PC-9 (cell line): ENCODE measurements at regions not wholly inside any gene's neighbourhood (a gene's known extent, or its start where the extent isn't known, plus 50 kb on each side); places are given as distances from the start of the nearest gene placed in this dataset.

Experiments used
- BruUV-seq: library from RNA; stranded (reverse); fragments of 400-500 nt; replicated peaks from 2 replicates; lab custom pipeline; 2021; lab: Mats Ljungman, UMichigan
- CTCF ChIA-PET: fragments of 300-600 bp; sonication (Branson Sonifier 250); formaldehyde crosslinking; loops from one replicate; lab custom pipeline; 2022; ENCODE audit warnings: antibody characterized with exemption; lab: Charles Lee
- POLR2A ChIA-PET: fragments of 300-600 bp; sonication (Branson Sonifier 250); formaldehyde crosslinking; loops from one replicate; lab custom pipeline; 2022; ENCODE audit warnings: antibody characterized with exemption; ENCODE audit not compliant: unreplicated experiment; lab: Charles Lee
- DNase-seq, 2 experiments: peaks; one replicate each; pipeline versions ENCODE4 v3.0.0 to v3.0.0-alpha.2; 2015 to 2022; ENCODE audit warnings: mixed read lengths in 1 of 2
- H2AFZ ChIP-seq: fragments of 200-600 bp; sonication (generic); 2 replicates; pipeline ENCODE4 v1.8.1; 2017; ENCODE audit warnings: antibody characterized with exemption
- H3F3A ChIP-seq: fragments of 200-600 bp; sonication (generic); 2 replicates; pipeline ENCODE4 v1.8.1; 2017; ENCODE audit warnings: antibody characterized with exemption, mild to moderate bottlenecking, low read depth; ENCODE audit not compliant: insufficient read depth
- H3K27ac ChIP-seq: fragments of 200-600 bp; sonication (generic); 2 replicates; pipeline ENCODE4 v1.6.1; 2016; ENCODE audit warnings: mixed run types
- H3K27me3 ChIP-seq: fragments of 200-600 bp; sonication (generic); 2 replicates; pipeline ENCODE4 v1.6.1; 2016; ENCODE audit warnings: low read depth, mixed run types; ENCODE audit not compliant: insufficient read depth
- H3K36me3 ChIP-seq: fragments of 200-600 bp; sonication (generic); 2 replicates; pipeline ENCODE4 v1.6.1; 2016; ENCODE audit warnings: low read depth, mixed run types
- H3K4me1 ChIP-seq: fragments of 200-600 bp; sonication (generic); replicated peaks from 2 replicates; pipeline ENCODE4 v1.6.1; 2016; ENCODE audit warnings: mixed run types; ENCODE audit not compliant: insufficient read depth
- H3K4me2 ChIP-seq: fragments of 200-600 bp; sonication (generic); 2 replicates; pipeline ENCODE4 v1.6.1; 2017; ENCODE audit warnings: mixed run types
- H3K4me3 ChIP-seq: fragments of 200-600 bp; sonication (generic); 2 replicates; pipeline ENCODE4 v1.6.1; 2016; ENCODE audit warnings: mixed run types
- H3K79me2 ChIP-seq: fragments of 200-600 bp; sonication (generic); 2 replicates; pipeline ENCODE4 v1.6.1; 2017; ENCODE audit warnings: low read depth, mixed run types
- H3K9me2 ChIP-seq: fragments of 200-600 bp; sonication (generic); 2 replicates; pipeline ENCODE4 v1.8.1; 2017; ENCODE audit warnings: mild to moderate bottlenecking; ENCODE audit not compliant: insufficient read depth
- H3K9me3 ChIP-seq: fragments of 200-600 bp; sonication (generic); 2 replicates; pipeline ENCODE4 v1.8.1; 2016; ENCODE audit warnings: low read depth; ENCODE audit not compliant: insufficient read depth
- H4K20me1 ChIP-seq: fragments of 200-600 bp; sonication (generic); 2 replicates; pipeline ENCODE4 v1.8.1; 2017; ENCODE audit not compliant: insufficient read depth
- EZH2 ChIP-seq: fragments of 200-600 bp; sonication (generic); IDR thresholded peaks from 2 replicates; pipeline ENCODE4 v1.8.0; 2017; ENCODE audit warnings: antibody characterized with exemption, low read depth
- intact Hi-C: fragments of 100-400 bp; cut with micrococcal nuclease; formaldehyde crosslinking; loops from one replicate; pipeline ENCODE4 v1.10.0; 2022; ENCODE audit not compliant: unreplicated experiment
- TF ChIP-seq, protein P1 (sequence below): fragments of 200-600 bp; sonication (generic); conservative IDR thresholded peaks from 2 replicates; pipeline ENCODE4 v1.6.1; 2017; ENCODE audit warnings: mixed run types, antibody characterized with exemption, mild to moderate bottlenecking, moderate library complexity

DNA sequence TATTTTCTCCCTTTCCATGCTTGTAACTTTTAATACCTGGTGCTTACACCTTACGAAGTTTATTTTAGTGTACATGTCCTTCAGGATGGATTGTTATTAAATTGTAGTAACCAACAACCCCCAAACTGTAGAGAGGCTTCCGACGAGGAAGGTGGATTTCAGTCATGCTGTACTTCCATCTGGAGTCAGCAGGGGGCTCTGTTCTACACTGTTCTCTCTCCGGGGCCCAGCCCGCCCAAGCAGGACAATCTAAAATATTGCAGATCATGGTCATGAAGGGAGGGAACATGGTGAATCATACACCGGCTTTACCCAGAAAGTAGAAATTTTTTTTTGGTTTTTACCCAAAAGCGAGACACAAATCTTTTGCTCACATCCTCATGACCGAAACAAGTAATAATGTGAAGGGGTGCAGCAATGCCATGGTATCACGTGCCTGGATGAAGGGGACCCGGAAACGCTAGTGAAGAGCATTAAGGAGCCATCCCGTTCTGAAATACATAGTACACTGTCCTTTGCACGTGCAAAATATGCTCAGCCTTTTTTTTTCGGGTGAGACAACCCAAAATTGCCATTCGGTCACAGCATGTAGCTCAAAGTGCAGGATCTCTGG, 884.8 kb downstream of the EPHA4 start:
- peak in 1 of 2 experiments; percentile 47 for DNase-seq
- no peak overlapping the region for H3K4me3 ChIP-seq
- H2AFZ ChIP-seq = no peak overlapping the region
- ChIA-PET POLR2A (no interaction called here), CTCF (interaction anchor here (1.0 kb wide), 1 partner anchor 16 kb away, joined by 3 read pairs; no protein-coding TSS in a partner anchor)
- intact Hi-C loops = loop anchor here (1.0 to 10.0 kb wide), 3 partner anchors 207 to 886 kb away; no protein-coding TSS in a partner anchor
- H3K9me3 ChIP-seq = no peaks in the 10 kb centered on the region
- H4K20me1 ChIP-seq = no peaks in the 10 kb centered on the region
- H3K27me3 ChIP-seq = no peaks in the 10 kb centered on the region
- H3K27ac ChIP-seq = no peak overlapping the region
- TF ChIP-seq EZH2 = no peak
- TF ChIP-seq, protein P1, sequence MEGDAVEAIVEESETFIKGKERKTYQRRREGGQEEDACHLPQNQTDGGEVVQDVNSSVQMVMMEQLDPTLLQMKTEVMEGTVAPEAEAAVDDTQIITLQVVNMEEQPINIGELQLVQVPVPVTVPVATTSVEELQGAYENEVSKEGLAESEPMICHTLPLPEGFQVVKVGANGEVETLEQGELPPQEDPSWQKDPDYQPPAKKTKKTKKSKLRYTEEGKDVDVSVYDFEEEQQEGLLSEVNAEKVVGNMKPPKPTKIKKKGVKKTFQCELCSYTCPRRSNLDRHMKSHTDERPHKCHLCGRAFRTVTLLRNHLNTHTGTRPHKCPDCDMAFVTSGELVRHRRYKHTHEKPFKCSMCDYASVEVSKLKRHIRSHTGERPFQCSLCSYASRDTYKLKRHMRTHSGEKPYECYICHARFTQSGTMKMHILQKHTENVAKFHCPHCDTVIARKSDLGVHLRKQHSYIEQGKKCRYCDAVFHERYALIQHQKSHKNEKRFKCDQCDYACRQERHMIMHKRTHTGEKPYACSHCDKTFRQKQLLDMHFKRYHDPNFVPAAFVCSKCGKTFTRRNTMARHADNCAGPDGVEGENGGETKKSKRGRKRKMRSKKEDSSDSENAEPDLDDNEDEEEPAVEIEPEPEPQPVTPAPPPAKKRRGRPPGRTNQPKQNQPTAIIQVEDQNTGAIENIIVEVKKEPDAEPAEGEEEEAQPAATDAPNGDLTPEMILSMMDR = peak; percentile 84
- no TSS peak for BruUV-seq
- H3K4me2 ChIP-seq = no peak overlapping the region
- peaks cover 9% of the 10 kb centered on the region; the same call in 1 of the 2 replicates for H3K4me1 ChIP-seq
- peaks cover 4% of the 10 kb centered on the region; the same call in 1 of the 2 replicates for H3K9me2 ChIP-seq
- H3K79me2 ChIP-seq = no peaks in the 10 kb centered on the region
- peaks cover 5% of the 10 kb centered on the region for H3F3A ChIP-seq
- no peaks in the 10 kb centered on the region for H3K36me3 ChIP-seq

DNA sequence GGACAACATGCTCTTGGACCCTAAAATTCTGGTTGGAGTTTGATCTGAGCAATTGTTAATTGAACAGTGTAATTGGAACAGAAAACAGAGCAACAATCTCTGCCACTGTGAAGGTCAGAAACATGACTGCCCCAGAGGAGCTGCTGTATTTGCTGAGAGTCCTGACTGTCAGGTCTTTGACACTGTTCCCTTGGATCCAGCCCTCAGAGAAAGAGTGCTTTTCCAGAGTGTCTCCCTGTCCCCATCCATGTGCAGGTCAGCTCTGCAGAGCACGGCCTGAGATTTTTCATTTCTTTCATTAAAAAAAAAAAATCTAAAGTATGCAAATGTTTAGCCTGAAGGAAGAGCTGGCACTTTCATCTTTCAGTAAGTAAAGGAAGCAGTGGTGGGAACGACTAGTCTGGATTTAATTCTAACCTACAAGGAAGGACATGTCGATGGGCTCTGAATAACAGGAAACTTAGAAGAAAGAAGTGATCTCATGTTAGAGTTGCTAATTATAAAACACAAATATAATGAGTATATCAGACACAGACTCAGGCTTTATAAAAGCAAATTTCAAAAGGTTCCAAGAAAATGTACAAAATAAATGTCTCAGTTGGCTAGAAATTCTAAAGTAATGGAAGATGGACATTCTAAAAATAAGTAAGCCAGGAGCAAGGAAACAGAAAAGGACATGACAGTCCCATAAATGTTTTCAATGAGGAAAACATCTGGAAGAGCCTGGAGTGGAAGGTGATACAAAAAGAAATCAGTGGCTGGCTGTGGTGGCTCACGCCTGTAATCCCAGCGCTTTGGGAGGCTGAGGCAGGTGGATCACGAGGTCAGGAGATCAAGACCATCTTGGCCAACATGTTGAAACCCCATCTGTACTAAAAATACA, 876.5 kb downstream of the EPHA4 start:
- ChIA-PET CTCF (no interaction called here), POLR2A (no interaction called here)
- Histone ChIP-seq H3K4me3 (no peak overlapping the region), H3K4me1 (no peaks in the 10 kb centered on the region), H3K27me3 (no peaks in the 10 kb centered on the region), H2AFZ (peak overlapping the region; percentile 45), H3K9me2 (peaks cover 4% of the 10 kb centered on the region; the same call in 1 of the 2 replicates), H3K27ac (no peak overlapping the region), H3K79me2 (no peaks in the 10 kb centered on the region), H4K20me1 (no peaks in the 10 kb centered on the region), H3K4me2 (no peak overlapping the region), H3K9me3 (peaks cover under 1% of the 10 kb centered on the region; the same call in 1 of the 2 replicates), H3K36me3 (no peaks in the 10 kb centered on the region), H3F3A (no peaks in the 10 kb centered on the region)
- no TSS peak for BruUV-seq
- intact Hi-C loops = no loop called here
- no peak for DNase-seq
- TF ChIP-seq EZH2 = no peak
- TF ChIP-seq, protein P1 = no peak

DNA sequence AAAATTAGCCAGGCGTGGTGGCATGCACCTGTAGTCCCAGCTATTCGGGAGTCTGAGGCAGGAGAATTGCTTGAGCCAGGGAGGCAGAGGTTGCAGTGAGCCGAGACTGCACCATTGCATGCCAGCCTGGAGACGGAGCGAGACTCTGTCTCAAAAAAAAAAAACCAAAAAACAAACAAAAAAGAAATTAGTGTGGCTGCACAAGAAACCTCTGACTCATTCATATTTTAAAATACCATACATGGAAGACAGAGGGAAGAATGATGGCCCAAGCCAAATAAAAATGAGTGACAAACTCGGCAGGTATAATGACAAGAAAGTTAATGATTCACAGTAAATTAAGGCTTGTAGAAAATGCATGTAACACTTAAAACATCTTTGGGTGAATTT, 875.8 kb downstream of the EPHA4 start:
- H2AFZ ChIP-seq = no peak overlapping the region
- no peaks in the 10 kb centered on the region for H3K27me3 ChIP-seq
- no peak for DNase-seq
- TF ChIP-seq, protein P1 = no peak
- no peak for TF ChIP-seq EZH2
- POLR2A ChIA-PET = no interaction called here
- no peaks in the 10 kb centered on the region for H3K79me2 ChIP-seq
- no peak overlapping the region for H3K4me3 ChIP-seq
- no peaks in the 10 kb centered on the region for H3K4me1 ChIP-seq
- no peaks in the 10 kb centered on the region for H3K36me3 ChIP-seq
- no peaks in the 10 kb centered on the region for H3F3A ChIP-seq
- no peaks in the 10 kb centered on the region for H4K20me1 ChIP-seq
- no peak overlapping the region for H3K4me2 ChIP-seq
- peaks cover 6% of the 10 kb centered on the region for H3K9me3 ChIP-seq
- intact Hi-C loops = no loop called here
- H3K9me2 ChIP-seq = no peaks in the 10 kb centered on the region
- no peak overlapping the region for H3K27ac ChIP-seq
- CTCF ChIA-PET = no interaction called here
- no TSS peak for BruUV-seq
